ENCODE measurements at regions not wholly inside any gene's neighbourhood (a gene's known extent, or its start where the extent isn't known, plus 50 kb on each side); places are given as distances from the start of the nearest gene placed in this dataset.

- no peak for TF ChIP-seq SMC3 (IDR thresholded peaks at IDR 0.05)
- TF ChIP-seq MYC (IDR thresholded peaks at IDR 0.05; ENCODE audit: borderline replicate concordance, low read length): no peak
- no peak for TF ChIP-seq ELK1 (IDR thresholded peaks at IDR 0.05; ENCODE audit: low read depth, low read length)
- TF ChIP-seq CTCF (IDR thresholded peaks at IDR 0.05): no peak
- no peak for TF ChIP-seq MAFK (IDR thresholded peaks at IDR 0.05; ENCODE audit: partially characterized antibody)
- no peak for TF ChIP-seq ATOH8 (CRISPR knock-in tag; IDR thresholded peaks at IDR 0.05; ENCODE audit: low read depth)
Observed at GRCh38 chr2:4300616-4301015, 597.2 kb downstream of the DCDC2C start.
